OCI-LY3 (cell line): ENCODE measurements at regions not wholly inside any gene's neighbourhood (a gene's known extent, or its start where the extent isn't known, plus 50 kb on each side); places are given as distances from the start of the nearest gene placed in this dataset.

Experiments
- H2AFZ ChIP-seq: fragments of 200-600, 300-600 bp; shearing (Covaris generic); 2 replicates; pipeline ENCODE4 v1.6.0; 2014; ENCODE audit warnings: antibody characterized with exemption, low read depth, low read length
- H3K27ac ChIP-seq: fragments of 200-600, 300-600 bp; sonication (generic); 2 replicates; pipeline ENCODE4 v1.5.1; 2014; ENCODE audit warnings: mild to moderate bottlenecking, low read length, moderate library complexity, mixed read lengths
- H3K27me3 ChIP-seq: fragments of 200-600, 300-600 bp; sonication (generic); 2 replicates; pipeline ENCODE4 v1.6.1; 2014; ENCODE audit warnings: low read depth, low read length, mixed read lengths
- H3K36me3 ChIP-seq: fragments of 200-600, 300-600 bp; sonication (generic); replicated peaks from 2 replicates; pipeline ENCODE3; 2014; ENCODE audit warnings: low read depth, low read length, mixed read lengths
- H3K4me1 ChIP-seq: fragments of 300-600, 200-600 bp; sonication (generic); 2 replicates; pipeline ENCODE4 v1.6.1; 2014; ENCODE audit warnings: low read length, mixed read lengths
- H3K4me2 ChIP-seq: fragments of 200-600, 300-600 bp; sonication (generic); 2 replicates; pipeline ENCODE4 v1.6.1; 2014; ENCODE audit warnings: low read length, mixed read lengths
- H3K4me3 ChIP-seq: fragments of 300-600, 200-600 bp; sonication (generic); 2 replicates; pipeline ENCODE4 v1.5.1; 2014; ENCODE audit warnings: antibody characterized with exemption, mild to moderate bottlenecking, low read length, moderate library complexity
- H3K79me2 ChIP-seq: fragments of 300-600, 200-600 bp; shearing (Covaris generic); 2 replicates; pipeline ENCODE4 v1.6.1; 2014; ENCODE audit warnings: mild to moderate bottlenecking, low read length, mixed read lengths
- H3K9ac ChIP-seq: fragments of 300-600, 200-600 bp; shearing (Covaris generic); 2 replicates; pipeline ENCODE4 v1.6.0; 2014; ENCODE audit warnings: mild to moderate bottlenecking, low read length, moderate library complexity
- H3K9me3 ChIP-seq: fragments of 200-600, 300-600 bp; shearing (Covaris generic); 2 replicates; pipeline ENCODE4 v1.6.1; 2014; ENCODE audit warnings: low read length, mixed read lengths; ENCODE audit not compliant: insufficient read depth
- H4K20me1 ChIP-seq: fragments of 200-600, 300-600 bp; sonication (generic); 2 replicates; pipeline ENCODE4 v1.6.1; 2016; ENCODE audit warnings: low read length, mixed read lengths; ENCODE audit not compliant: insufficient read depth
- EZH2phosphoT487 ChIP-seq: fragments of 200-600 bp; shearing (Covaris generic); IDR thresholded peaks from 2 replicates; pipeline ENCODE4 v1.6.1; 2018; ENCODE audit warnings: antibody characterized with exemption, mixed run types, low read depth
- TF ChIP-seq, protein P1 (sequence below): fragments of 200-600, 300-600 bp; sonication (generic); IDR thresholded peaks from 2 replicates; pipeline ENCODE4 v1.5.1; 2014; ENCODE audit warnings: antibody characterized with exemption, low read length, low read depth

GRCh38 chr1:186595969-186596368 lies 84.3 kb downstream of the PTGS2 start:
- Histone ChIP-seq H4K20me1 (no peaks in the 10 kb centered on the region), H3K4me1 (peaks cover 16% of the 10 kb centered on the region), H3K9me3 (peaks cover 10% of the 10 kb centered on the region; the same call in 1 of the 2 replicates), H3K4me2 (peak overlapping the region; percentile 76), H3K27me3 (peaks cover 12% of the 10 kb centered on the region), H3K9ac (peak overlapping the region; percentile 15; the same call in 1 of the 2 replicates), H3K4me3 (peak overlapping the region; percentile 66), H2AFZ (no peak overlapping the region), H3K79me2 (no peaks in the 10 kb centered on the region), H3K36me3 (no peaks in the 10 kb centered on the region), H3K27ac (peak overlapping the region; percentile 68)
- TF ChIP-seq, protein P1, sequence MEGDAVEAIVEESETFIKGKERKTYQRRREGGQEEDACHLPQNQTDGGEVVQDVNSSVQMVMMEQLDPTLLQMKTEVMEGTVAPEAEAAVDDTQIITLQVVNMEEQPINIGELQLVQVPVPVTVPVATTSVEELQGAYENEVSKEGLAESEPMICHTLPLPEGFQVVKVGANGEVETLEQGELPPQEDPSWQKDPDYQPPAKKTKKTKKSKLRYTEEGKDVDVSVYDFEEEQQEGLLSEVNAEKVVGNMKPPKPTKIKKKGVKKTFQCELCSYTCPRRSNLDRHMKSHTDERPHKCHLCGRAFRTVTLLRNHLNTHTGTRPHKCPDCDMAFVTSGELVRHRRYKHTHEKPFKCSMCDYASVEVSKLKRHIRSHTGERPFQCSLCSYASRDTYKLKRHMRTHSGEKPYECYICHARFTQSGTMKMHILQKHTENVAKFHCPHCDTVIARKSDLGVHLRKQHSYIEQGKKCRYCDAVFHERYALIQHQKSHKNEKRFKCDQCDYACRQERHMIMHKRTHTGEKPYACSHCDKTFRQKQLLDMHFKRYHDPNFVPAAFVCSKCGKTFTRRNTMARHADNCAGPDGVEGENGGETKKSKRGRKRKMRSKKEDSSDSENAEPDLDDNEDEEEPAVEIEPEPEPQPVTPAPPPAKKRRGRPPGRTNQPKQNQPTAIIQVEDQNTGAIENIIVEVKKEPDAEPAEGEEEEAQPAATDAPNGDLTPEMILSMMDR: no peak
- TF ChIP-seq EZH2phosphoT487: no peak

GRCh38 chr1:186578325-186579016 lies 101.8 kb downstream of the PTGS2 start:
- Histone ChIP-seq H4K20me1 (no peaks in the 10 kb centered on the region), H3K27me3 (no peaks in the 10 kb centered on the region), H3K4me2 (no peak overlapping the region), H3K36me3 (no peaks in the 10 kb centered on the region), H3K9ac (no peak overlapping the region), H3K27ac (no peak overlapping the region), H3K9me3 (peaks cover 14% of the 10 kb centered on the region; the same call in 1 of the 2 replicates), H3K4me1 (no peaks in the 10 kb centered on the region), H2AFZ (no peak overlapping the region), H3K4me3 (no peak overlapping the region), H3K79me2 (no peaks in the 10 kb centered on the region)
- TF ChIP-seq, protein P1: no peak
- TF ChIP-seq EZH2phosphoT487: no peak

GRCh38 chr1:186577633-186578032 lies 102.6 kb downstream of the PTGS2 start:
- Histone ChIP-seq H3K36me3 (no peaks in the 10 kb centered on the region), H3K4me2 (no peak overlapping the region), H3K27me3 (no peaks in the 10 kb centered on the region)

DNA sequence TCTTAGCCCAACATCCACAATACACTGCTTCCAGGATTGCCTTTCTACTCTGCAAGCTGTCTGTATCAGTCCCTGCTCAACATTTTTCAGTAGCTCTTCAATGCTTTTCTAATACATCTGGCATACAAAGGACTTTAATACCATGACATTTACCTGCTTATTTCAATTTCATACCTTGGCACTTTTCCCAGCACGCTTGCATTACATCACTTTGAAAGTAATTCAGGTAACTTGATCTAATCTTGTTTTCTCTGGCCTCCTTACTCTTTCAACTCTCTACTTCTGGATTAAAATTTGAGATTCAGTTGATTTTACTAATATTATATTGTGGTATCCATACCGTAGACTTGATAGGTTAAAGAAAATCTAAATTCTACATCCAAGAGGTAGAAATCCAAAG lies 103.0 kb downstream of the PTGS2 start:
- Histone ChIP-seq H3K79me2 (no peaks in the 10 kb centered on the region), H3K27ac (no peak overlapping the region), H3K9ac (no peak overlapping the region)

More at GRCh38 chr1:186577633-186578032, 102.6 kb downstream of the PTGS2 start:
- Histone ChIP-seq H3K4me1 (no peaks in the 10 kb centered on the region), H3K4me3 (no peak overlapping the region), H4K20me1 (no peaks in the 10 kb centered on the region), H2AFZ (no peak overlapping the region), H3K9me3 (peaks cover 7% of the 10 kb centered on the region; the same call in 1 of the 2 replicates), H3K9ac (no peak overlapping the region), H3K27ac (no peak overlapping the region), H3K79me2 (no peaks in the 10 kb centered on the region)
- TF ChIP-seq EZH2phosphoT487: no peak
- TF ChIP-seq, protein P1: no peak

More for the DNA sequence above, 103.0 kb downstream of the PTGS2 start:
- no peaks in the 10 kb centered on the region for H3K4me1 ChIP-seq
- H3K36me3 ChIP-seq: no peaks in the 10 kb centered on the region
- TF ChIP-seq, protein P1: no peak
- no peak for TF ChIP-seq EZH2phosphoT487
- no peaks in the 10 kb centered on the region for H4K20me1 ChIP-seq
- peaks cover 4% of the 10 kb centered on the region; the same call in 1 of the 2 replicates for H3K9me3 ChIP-seq
- H3K27me3 ChIP-seq: no peaks in the 10 kb centered on the region
- H2AFZ ChIP-seq: no peak overlapping the region
- H3K4me3 ChIP-seq: no peak overlapping the region
- H3K4me2 ChIP-seq: no peak overlapping the region
